Esophagus muscularis mucosa (tissue), 3 donors: ENCODE measurements at regions not wholly inside any gene's neighbourhood (a gene's known extent, or its start where the extent isn't known, plus 50 kb on each side); places are given as distances from the start of the nearest gene placed in this dataset.

Experiments
- POLR2A ChIP-seq: fragments of 450-650 bp; IDR thresholded peaks from one replicate; pipeline ENCODE4 v1.6.1; 2017; ENCODE audit warnings: antibody characterized with exemption, moderate library complexity, mild to moderate bottlenecking, low read depth
- TF ChIP-seq, protein P1 (sequence below), 3 experiments: fragments of 200-600 bp in 2 of 3; fragments of 450-650 bp in 1 of 3; sonication (generic) in 2 of 3; IDR thresholded peaks; one replicate each; pipeline ENCODE4 v1.5.1; 2017 to 2019; ENCODE audit warnings: antibody characterized with exemption in 3 of 3, mild to moderate bottlenecking in 2 of 3, moderate library complexity in 1 of 3

DNA sequence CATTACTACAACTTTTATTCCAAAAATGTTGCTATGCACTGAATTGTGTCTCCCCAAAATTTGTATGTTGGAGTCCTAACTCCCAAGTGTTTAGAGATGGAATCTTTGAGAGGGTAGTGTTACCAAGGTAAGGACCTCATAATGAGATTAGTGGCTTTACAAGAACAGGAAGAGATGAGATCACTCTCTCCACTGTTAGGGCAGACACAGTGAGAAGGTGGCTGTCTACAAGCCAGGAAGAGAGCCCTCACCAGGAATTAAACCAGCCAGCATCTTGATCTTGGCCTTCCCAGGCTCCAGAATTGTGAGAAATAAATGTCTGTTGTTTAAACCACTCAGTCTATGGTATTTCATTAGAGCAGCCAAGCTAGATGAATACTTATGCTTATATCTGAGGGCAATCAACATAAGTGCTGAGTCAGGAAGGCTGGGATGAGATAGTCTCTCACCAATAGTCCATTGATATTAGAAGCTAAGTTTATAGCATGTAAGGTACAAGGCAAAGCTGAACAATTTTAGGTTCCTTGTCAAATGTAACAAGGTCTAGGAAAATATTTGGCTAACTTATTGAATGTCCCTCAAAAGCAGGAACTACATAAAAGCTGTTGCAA lies 317.6 kb upstream of the REG3G start:
- TF ChIP-seq, protein P1, sequence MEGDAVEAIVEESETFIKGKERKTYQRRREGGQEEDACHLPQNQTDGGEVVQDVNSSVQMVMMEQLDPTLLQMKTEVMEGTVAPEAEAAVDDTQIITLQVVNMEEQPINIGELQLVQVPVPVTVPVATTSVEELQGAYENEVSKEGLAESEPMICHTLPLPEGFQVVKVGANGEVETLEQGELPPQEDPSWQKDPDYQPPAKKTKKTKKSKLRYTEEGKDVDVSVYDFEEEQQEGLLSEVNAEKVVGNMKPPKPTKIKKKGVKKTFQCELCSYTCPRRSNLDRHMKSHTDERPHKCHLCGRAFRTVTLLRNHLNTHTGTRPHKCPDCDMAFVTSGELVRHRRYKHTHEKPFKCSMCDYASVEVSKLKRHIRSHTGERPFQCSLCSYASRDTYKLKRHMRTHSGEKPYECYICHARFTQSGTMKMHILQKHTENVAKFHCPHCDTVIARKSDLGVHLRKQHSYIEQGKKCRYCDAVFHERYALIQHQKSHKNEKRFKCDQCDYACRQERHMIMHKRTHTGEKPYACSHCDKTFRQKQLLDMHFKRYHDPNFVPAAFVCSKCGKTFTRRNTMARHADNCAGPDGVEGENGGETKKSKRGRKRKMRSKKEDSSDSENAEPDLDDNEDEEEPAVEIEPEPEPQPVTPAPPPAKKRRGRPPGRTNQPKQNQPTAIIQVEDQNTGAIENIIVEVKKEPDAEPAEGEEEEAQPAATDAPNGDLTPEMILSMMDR (IDR thresholded peaks at IDR 0.05) = no peak
- TF ChIP-seq POLR2A = no peak
